Neural cell (in vitro differentiated cells): ENCODE measurements at regions not wholly inside any gene's neighbourhood (a gene's known extent, or its start where the extent isn't known, plus 50 kb on each side); places are given as distances from the start of the nearest gene placed in this dataset.

Experiments
- CTCF ChIP-seq: fragments of 450-650 bp; IDR thresholded peaks from 2 replicates; pipeline ENCODE4 v1.5.1; 2014; ENCODE audit warnings: antibody characterized with exemption, mild to moderate bottlenecking, moderate library complexity; ENCODE audit not compliant: poor library complexity, severe bottlenecking
- MXI1 ChIP-seq: fragments of 450-650 bp; conservative IDR thresholded peaks from 2 replicates; pipeline ENCODE4 v1.6.1; 2014; ENCODE audit warnings: antibody characterized with exemption, mild to moderate bottlenecking; ENCODE audit not compliant: poor library complexity, severe bottlenecking
- POLR2AphosphoS5 ChIP-seq: IDR thresholded peaks from 2 replicates; pipeline ENCODE4 v1.6.1; 2012

GRCh38 chr7:126026421-126027088, 1096.9 kb upstream of the POT1 start:
- TF ChIP-seq MXI1, result no peak
- no peak for TF ChIP-seq CTCF
- TF ChIP-seq POLR2AphosphoS5, result no peak
